Osteocyte (in vitro differentiated cells): ENCODE measurements at regions not wholly inside any gene's neighbourhood (a gene's known extent, or its start where the extent isn't known, plus 50 kb on each side); places are given as distances from the start of the nearest gene placed in this dataset.
A peak's percentile ranks its signal among the peaks of the same experiment; 100 is the strongest.

ENCODE experiments used
- DNase-seq: peaks from one replicate; pipeline ENCODE4 v3.0.0; 2021; ENCODE audit warnings: mixed read lengths; ENCODE audit not compliant: unreplicated experiment; ENCODE audit errors: extremely low spot score
- H3K27ac Mint-ChIP-seq: one replicate; pipeline ENCODE4 v1.8.0; 2021; ENCODE audit warnings: mild to moderate bottlenecking, mixed read lengths; ENCODE audit not compliant: unreplicated experiment
- H3K27me3 Mint-ChIP-seq: one replicate; pipeline ENCODE4 v1.8.0; 2021; ENCODE audit warnings: mixed read lengths; ENCODE audit not compliant: unreplicated experiment
- H3K36me3 Mint-ChIP-seq: one replicate; pipeline ENCODE4 v1.8.0; 2021; ENCODE audit warnings: mixed read lengths; ENCODE audit not compliant: unreplicated experiment
- H3K4me1 Mint-ChIP-seq: one replicate; pipeline ENCODE4 v1.8.0; 2021; ENCODE audit warnings: mixed read lengths; ENCODE audit not compliant: unreplicated experiment
- H3K4me3 Mint-ChIP-seq: one replicate; pipeline ENCODE4 v1.8.0; 2021; ENCODE audit warnings: mild to moderate bottlenecking, moderate library complexity, mixed read lengths; ENCODE audit not compliant: unreplicated experiment
- H3K9me3 Mint-ChIP-seq: one replicate; pipeline ENCODE4 v1.8.0; 2021; ENCODE audit warnings: mixed read lengths; ENCODE audit not compliant: unreplicated experiment
- TF ChIP-seq, protein P1 (sequence below): fragments of 200-600 bp; sonication (generic); IDR thresholded peaks from 2 replicates; pipeline ENCODE4 v1.5.0; 2021; ENCODE audit warnings: antibody characterized with exemption, mild to moderate bottlenecking, moderate library complexity

DNA sequence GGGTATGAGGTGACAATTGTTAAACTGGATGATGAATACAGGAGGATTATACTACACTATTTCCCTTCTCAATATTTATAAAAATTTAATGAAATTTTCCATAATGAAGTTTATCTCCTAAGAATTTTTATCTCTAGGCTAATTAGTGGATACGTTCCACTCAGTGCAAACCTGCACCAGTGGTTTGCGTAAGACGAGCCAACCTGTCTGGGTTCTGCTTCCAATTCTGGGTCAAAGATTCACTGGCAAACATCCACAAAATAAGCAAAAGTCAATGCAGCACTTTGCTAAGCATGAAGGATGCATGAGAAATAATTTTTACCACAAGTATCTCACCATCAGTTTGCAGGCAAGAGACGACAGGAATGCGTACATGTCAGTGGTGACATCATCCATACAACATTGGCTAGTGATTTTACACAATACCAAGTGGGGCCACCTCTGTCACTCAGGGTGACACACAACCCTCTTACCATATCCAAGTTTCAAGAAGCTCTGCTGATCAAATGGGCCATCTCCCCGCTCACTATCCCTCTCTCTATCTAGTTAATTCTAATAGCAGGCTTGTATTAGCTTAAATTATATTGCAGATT is 51.7 kb downstream of the FAM50B start:
- Mint-ChIP-seq H3K9me3 (no peaks in the 10 kb centered on the region), H3K27ac (no peak overlapping the region), H3K4me3 (no peak overlapping the region), H3K36me3 (no peaks in the 10 kb centered on the region), H3K4me1 (peaks cover 12% of the 10 kb centered on the region), H3K27me3 (no peaks in the 10 kb centered on the region)
- TF ChIP-seq, protein P1, sequence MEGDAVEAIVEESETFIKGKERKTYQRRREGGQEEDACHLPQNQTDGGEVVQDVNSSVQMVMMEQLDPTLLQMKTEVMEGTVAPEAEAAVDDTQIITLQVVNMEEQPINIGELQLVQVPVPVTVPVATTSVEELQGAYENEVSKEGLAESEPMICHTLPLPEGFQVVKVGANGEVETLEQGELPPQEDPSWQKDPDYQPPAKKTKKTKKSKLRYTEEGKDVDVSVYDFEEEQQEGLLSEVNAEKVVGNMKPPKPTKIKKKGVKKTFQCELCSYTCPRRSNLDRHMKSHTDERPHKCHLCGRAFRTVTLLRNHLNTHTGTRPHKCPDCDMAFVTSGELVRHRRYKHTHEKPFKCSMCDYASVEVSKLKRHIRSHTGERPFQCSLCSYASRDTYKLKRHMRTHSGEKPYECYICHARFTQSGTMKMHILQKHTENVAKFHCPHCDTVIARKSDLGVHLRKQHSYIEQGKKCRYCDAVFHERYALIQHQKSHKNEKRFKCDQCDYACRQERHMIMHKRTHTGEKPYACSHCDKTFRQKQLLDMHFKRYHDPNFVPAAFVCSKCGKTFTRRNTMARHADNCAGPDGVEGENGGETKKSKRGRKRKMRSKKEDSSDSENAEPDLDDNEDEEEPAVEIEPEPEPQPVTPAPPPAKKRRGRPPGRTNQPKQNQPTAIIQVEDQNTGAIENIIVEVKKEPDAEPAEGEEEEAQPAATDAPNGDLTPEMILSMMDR: no peak
- no peak for DNase-seq

GRCh38 chr6:3902871-3903648 is 53.9 kb downstream of the FAM50B start:
- Mint-ChIP-seq H3K4me1 (peaks cover 23% of the 10 kb centered on the region), H3K27ac (no peak overlapping the region), H3K27me3 (no peaks in the 10 kb centered on the region), H3K36me3 (no peaks in the 10 kb centered on the region), H3K4me3 (no peak overlapping the region), H3K9me3 (no peaks in the 10 kb centered on the region)
- no peak for DNase-seq
- TF ChIP-seq, protein P1: no peak

DNA sequence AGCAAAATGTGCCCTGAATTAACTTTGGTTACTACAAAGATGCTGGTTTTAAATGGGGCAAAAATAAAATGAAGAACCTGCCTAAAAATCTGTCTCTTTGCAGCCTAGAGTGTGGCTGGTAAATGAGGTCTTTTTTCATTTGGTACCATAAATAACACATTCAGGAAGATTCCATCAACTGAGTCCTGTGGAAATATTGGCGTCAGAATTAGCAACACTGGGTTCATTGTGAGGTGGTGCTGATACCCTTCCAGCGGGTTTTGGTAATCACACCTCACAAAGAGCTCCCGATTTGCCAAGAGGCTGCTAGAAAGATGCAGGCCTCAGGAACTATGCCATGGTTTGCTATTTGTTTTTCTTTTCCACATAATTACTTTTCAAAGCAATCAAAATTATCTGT is 55.3 kb downstream of the FAM50B start:
- H3K27ac Mint-ChIP-seq: no peak overlapping the region
- H3K36me3 Mint-ChIP-seq: no peaks in the 10 kb centered on the region
- H3K27me3 Mint-ChIP-seq: no peaks in the 10 kb centered on the region
- TF ChIP-seq, protein P1: no peak
- no peak for DNase-seq
- no peaks in the 10 kb centered on the region for H3K9me3 Mint-ChIP-seq
- H3K4me1 Mint-ChIP-seq: peaks cover 25% of the 10 kb centered on the region
- H3K4me3 Mint-ChIP-seq: no peak overlapping the region

DNA sequence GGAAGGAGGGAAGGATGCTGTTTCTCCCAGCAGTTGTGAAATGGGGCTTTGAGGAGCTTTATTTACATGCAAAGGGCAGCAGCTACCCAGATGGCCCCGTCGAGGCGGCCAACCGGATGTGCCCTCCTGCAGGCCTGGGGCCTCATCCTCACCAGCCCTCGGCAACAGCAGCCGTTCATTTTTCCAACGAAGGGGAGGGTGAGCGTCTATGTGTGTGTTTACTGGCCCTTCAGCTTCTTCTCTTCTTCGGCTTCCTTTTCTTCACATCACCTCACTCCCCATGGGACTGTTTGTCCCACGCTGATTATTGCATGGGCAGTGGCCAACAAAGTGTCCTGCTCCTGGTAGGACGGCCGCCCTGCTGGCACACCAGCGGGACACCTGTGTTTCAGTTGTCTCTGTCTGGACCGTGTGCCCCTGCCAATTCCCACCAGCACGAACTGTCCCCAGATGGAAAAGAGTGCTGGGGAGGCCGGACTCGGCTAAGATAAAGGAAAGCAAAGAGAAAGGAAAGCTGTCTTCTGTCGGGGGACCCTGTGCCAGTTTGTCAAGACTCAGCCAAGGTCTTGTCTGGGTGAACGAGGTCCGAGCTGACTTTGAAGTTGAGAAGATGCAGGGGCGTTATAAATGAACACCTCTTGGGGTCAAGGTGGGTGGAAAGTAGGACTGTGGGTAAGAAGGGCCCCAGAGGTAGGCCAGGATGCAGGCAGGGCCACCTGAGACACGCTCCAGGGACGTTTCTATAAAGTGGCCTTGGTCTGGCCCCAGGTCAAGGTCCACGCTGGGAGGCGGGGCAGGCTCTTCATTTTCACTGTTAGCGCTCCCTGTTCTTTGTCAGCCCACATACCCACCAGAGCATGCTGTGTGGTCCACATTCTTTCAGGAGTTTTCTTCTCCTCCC is 57.0 kb downstream of the FAM50B start:
- no peaks in the 10 kb centered on the region for H3K27me3 Mint-ChIP-seq
- H3K9me3 Mint-ChIP-seq: no peaks in the 10 kb centered on the region
- no peak for DNase-seq
- peak overlapping the region; percentile 31 for H3K27ac Mint-ChIP-seq
- peaks cover 41% of the 10 kb centered on the region for H3K4me1 Mint-ChIP-seq
- H3K4me3 Mint-ChIP-seq: no peak overlapping the region
- TF ChIP-seq, protein P1: no peak
- H3K36me3 Mint-ChIP-seq: no peaks in the 10 kb centered on the region

DNA sequence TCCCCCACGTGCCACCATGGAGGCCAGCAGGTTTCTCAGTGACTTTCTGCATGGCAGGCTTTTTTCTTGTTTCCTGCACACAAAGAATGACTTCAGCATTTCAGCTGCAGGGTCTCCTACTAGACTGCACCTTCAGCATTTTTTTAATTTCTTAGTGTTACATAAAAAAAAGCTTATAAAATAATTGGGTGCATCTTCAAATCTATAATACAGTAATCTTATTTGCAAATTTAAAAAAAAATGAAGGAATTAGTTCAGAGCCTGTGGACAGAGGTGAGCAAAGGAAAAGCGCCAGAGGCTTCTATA is 57.6 kb downstream of the FAM50B start:
- Mint-ChIP-seq H3K27me3 (no peaks in the 10 kb centered on the region), H3K4me3 (no peak overlapping the region), H3K27ac (no peak overlapping the region), H3K36me3 (no peaks in the 10 kb centered on the region), H3K4me1 (peaks cover 47% of the 10 kb centered on the region), H3K9me3 (no peaks in the 10 kb centered on the region)
- no peak for DNase-seq
- TF ChIP-seq, protein P1: no peak
